WTC11 (cell line): ENCODE measurements at regions not wholly inside any gene's neighbourhood (a gene's known extent, or its start where the extent isn't known, plus 50 kb on each side); places are given as distances from the start of the nearest gene placed in this dataset.

Experiments used
- ATAC-seq: fragments of 200-7000 bp; cut with Tn5 transposase; 2 replicates; pipeline ENCODE4 v1.10.0; 2021; ENCODE audit warnings: mild to moderate bottlenecking, moderate library complexity
- CTCF ChIA-PET: fragments of 300-600 bp; sonication (Branson Sonifier 250); formaldehyde crosslinking; loops from one replicate; lab custom pipeline; 2021; ENCODE audit warnings: antibody characterized with exemption; lab: Charles Lee
- POLR2A ChIA-PET: fragments of 350-600 bp; sonication (Branson Sonifier 250); formaldehyde crosslinking; loops from one replicate; lab custom pipeline; 2021; ENCODE audit warnings: antibody characterized with exemption; lab: Charles Lee
- DNase-seq: peaks from one replicate; pipeline ENCODE4 v3.0.0; 2021; ENCODE audit warnings: low spot score
- H3K27ac Mint-ChIP-seq: 2 replicates; pipeline ENCODE4 v1.8.0; 2021; ENCODE audit warnings: mixed read lengths
- H3K27me3 Mint-ChIP-seq: 2 replicates; pipeline ENCODE4 v1.8.0; 2021; ENCODE audit warnings: low read depth, mild to moderate bottlenecking, moderate library complexity, mixed read lengths
- H3K36me3 Mint-ChIP-seq: 2 replicates; pipeline ENCODE4 v1.8.0; 2021; ENCODE audit warnings: mixed read lengths
- H3K4me1 Mint-ChIP-seq: 2 replicates; pipeline ENCODE4 v1.8.0; 2022; ENCODE audit warnings: mixed read lengths
- H3K4me3 Mint-ChIP-seq: 2 replicates; pipeline ENCODE4 v1.8.0; 2021; ENCODE audit warnings: mild to moderate bottlenecking, moderate library complexity, mixed read lengths
- H3K9me3 Mint-ChIP-seq: 2 replicates; pipeline ENCODE4 v1.8.0; 2021; ENCODE audit warnings: mixed read lengths
- AFF4 ChIP-seq: sonication (generic); formaldehyde crosslinking; IDR thresholded peaks from 2 replicates; pipeline ENCODE4 v1.8.1; 2023; ENCODE audit warnings: mild to moderate bottlenecking, missing genetic modification reagents, borderline replicate concordance
- AR ChIP-seq: fragments of 250-450 bp; sonication (Bioruptor Pico); IDR thresholded peaks from 2 replicates; pipeline ENCODE4 v1.9.0; 2021; ENCODE audit warnings: mild to moderate bottlenecking
- ARID4B ChIP-seq: sonication (generic); formaldehyde crosslinking; IDR thresholded peaks from 2 replicates; pipeline ENCODE4 v1.8.0; 2023; ENCODE audit warnings: missing genetic modification reagents, mild to moderate bottlenecking, borderline replicate concordance
- ATF6 ChIP-seq: sonication (generic); formaldehyde crosslinking; IDR thresholded peaks from 2 replicates; pipeline ENCODE4 v1.8.1; 2023; ENCODE audit warnings: mild to moderate bottlenecking, missing genetic modification reagents
- CTCF ChIP-seq: fragments of 200-600 bp; IDR thresholded peaks from 2 replicates; pipeline ENCODE4 v1.8.0; 2022; ENCODE audit warnings: antibody characterized with exemption
- E2F4 ChIP-seq: sonication (generic); formaldehyde crosslinking; IDR thresholded peaks from 2 replicates; pipeline ENCODE4 v1.8.1; 2022; ENCODE audit warnings: low read depth, mild to moderate bottlenecking, moderate library complexity, missing genetic modification reagents, borderline replicate concordance
- EMX1 ChIP-seq: fragments of 250-450 bp; sonication (Bioruptor Pico); IDR thresholded peaks from 2 replicates; pipeline ENCODE4 v1.8.0; 2021; ENCODE audit warnings: mild to moderate bottlenecking
- FOXK1 ChIP-seq: sonication (generic); formaldehyde crosslinking; IDR thresholded peaks from 2 replicates; pipeline ENCODE4 v1.8.0; 2022; ENCODE audit warnings: mild to moderate bottlenecking, moderate library complexity, missing genetic modification reagents
- HMGA2 ChIP-seq: fragments of 250-450 bp; sonication (Bioruptor Pico); IDR thresholded peaks from 2 replicates; pipeline ENCODE4 v1.4.0; 2021; ENCODE audit warnings: mild to moderate bottlenecking, moderate library complexity
- NR1H2 ChIP-seq: sonication (generic); formaldehyde crosslinking; IDR thresholded peaks from 2 replicates; pipeline ENCODE4 v1.9.0; 2021; ENCODE audit warnings: mild to moderate bottlenecking, moderate library complexity, missing genetic modification reagents
- NR3C1 ChIP-seq: sonication (generic); formaldehyde crosslinking; conservative IDR thresholded peaks from 2 replicates; pipeline ENCODE4 v1.8.1; 2023; ENCODE audit warnings: low read depth, mild to moderate bottlenecking, missing genetic modification reagents
- OVOL2 ChIP-seq: fragments of 250-450 bp; sonication (Bioruptor Pico); IDR thresholded peaks from 2 replicates; pipeline ENCODE4 v1.9.0; 2021; ENCODE audit warnings: mild to moderate bottlenecking, borderline replicate concordance
- RORB ChIP-seq: fragments of 250-450 bp; sonication (Bioruptor Pico); IDR thresholded peaks from 2 replicates; pipeline ENCODE4 v1.9.0; 2021; ENCODE audit warnings: mild to moderate bottlenecking
- SMAD3 ChIP-seq: sonication (generic); formaldehyde crosslinking; IDR thresholded peaks from 2 replicates; pipeline ENCODE4 v1.8.0; 2022; ENCODE audit warnings: missing genetic modification reagents, mild to moderate bottlenecking, borderline replicate concordance
- STAT6 ChIP-seq: sonication (generic); formaldehyde crosslinking; conservative IDR thresholded peaks from 2 replicates; pipeline ENCODE4 v1.8.1; 2023; ENCODE audit warnings: mild to moderate bottlenecking, low read depth, missing genetic modification reagents, moderate library complexity
- ZNF121 ChIP-seq: sonication (generic); formaldehyde crosslinking; IDR thresholded peaks from 2 replicates; pipeline ENCODE4 v1.8.0; 2023; ENCODE audit warnings: missing genetic modification reagents
- ZNF512 ChIP-seq: sonication (generic); formaldehyde crosslinking; IDR thresholded peaks from 2 replicates; pipeline ENCODE4 v1.8.1; 2022; ENCODE audit warnings: missing genetic modification reagents, borderline replicate concordance

GRCh38 chrX:82362990-82363389 lies 1145.1 kb upstream of the POU3F4 start:
- no peaks in the 10 kb centered on the region for H3K36me3 Mint-ChIP-seq
- H3K27ac Mint-ChIP-seq = no peak overlapping the region
- ChIA-PET CTCF (no interaction called here), POLR2A (no interaction called here)
- no peaks in the 10 kb centered on the region for H3K9me3 Mint-ChIP-seq
- peaks cover 7% of the 10 kb centered on the region for H3K4me1 Mint-ChIP-seq
- no peak for DNase-seq
- no peak overlapping the region for H3K4me3 Mint-ChIP-seq
- no peak for ATAC-seq
- no peaks in the 10 kb centered on the region for H3K27me3 Mint-ChIP-seq
- no peak for TF ChIP-seq AR (CRISPR knock-in tag)
- no peak for TF ChIP-seq NR3C1
- TF ChIP-seq ATF6 (CRISPR knock-in tag) = no peak
- TF ChIP-seq STAT6 = no peak
- no peak for TF ChIP-seq NR1H2 (CRISPR knock-in tag)
- no peak for TF ChIP-seq ARID4B (CRISPR knock-in tag)
- TF ChIP-seq EMX1 = no peak
- no peak for TF ChIP-seq HMGA2
- no peak for TF ChIP-seq ZNF121 (CRISPR knock-in tag)
- no peak for TF ChIP-seq E2F4 (CRISPR knock-in tag)
- TF ChIP-seq CTCF = no peak
- no peak for TF ChIP-seq RORB
- TF ChIP-seq AFF4 (CRISPR knock-in tag) = no peak
- TF ChIP-seq ZNF512 (CRISPR knock-in tag) = no peak
- TF ChIP-seq SMAD3 (CRISPR knock-in tag) = no peak
- no peak for TF ChIP-seq OVOL2 (CRISPR knock-in tag)
- no peak for TF ChIP-seq FOXK1 (CRISPR knock-in tag)
